Natural killer cell treated with Interleukin-12 subunit alpha and Interleukin-12 subunit beta and Interleukin-15 and Interleukin-18, amount 100 ng/mL, for 72 hours (primary cell): ENCODE measurements at regions not wholly inside any gene's neighbourhood (a gene's known extent, or its start where the extent isn't known, plus 50 kb on each side); places are given as distances from the start of the nearest gene placed in this dataset.
"Not testable (repeated sequence)": the region's sequence is repeated elsewhere in the genome, so short reads cannot be mapped to it uniquely, and the experiment has no call there.

Experiments used
- ATAC-seq, 2 donors: fragments of 150-1000 bp; cut with Tn5 transposase in 1 of 2; sonication (Bioruptor Pico), chemical (Tn5 transposase) in 1 of 2; 2 replicates each; pipeline ENCODE4 v1.10.0; 2021
- DNase-seq: peaks from one replicate; pipeline ENCODE4 v3.0.0; 2022; ENCODE audit warnings: low spot score
- H3K27ac Mint-ChIP-seq, 2 donors: 1 replicate in 1 of 2; 2 replicates in 1 of 2; pipeline ENCODE4 v1.8.0; 2022; ENCODE audit warnings: mixed read lengths in 2 of 2, mild to moderate bottlenecking in 1 of 2, moderate library complexity in 1 of 2
- H3K27me3 Mint-ChIP-seq, 2 donors: 1 replicate in 1 of 2; 2 replicates in 1 of 2; pipeline ENCODE4 v1.8.0; 2022; ENCODE audit warnings: mixed read lengths in 2 of 2
- H3K36me3 Mint-ChIP-seq: one replicate; pipeline ENCODE4 v1.8.0; 2022; ENCODE audit warnings: mixed read lengths
- H3K4me1 Mint-ChIP-seq, 2 donors: 1 replicate in 1 of 2; 2 replicates in 1 of 2; pipeline ENCODE4 v1.8.0; 2022; ENCODE audit warnings: low read depth in 2 of 2, mixed read lengths in 2 of 2, mild to moderate bottlenecking in 1 of 2
- H3K4me3 Mint-ChIP-seq: one replicate; pipeline ENCODE4 v1.8.0; 2022; ENCODE audit warnings: mixed read lengths
- H3K9me3 Mint-ChIP-seq: 2 replicates; pipeline ENCODE4 v1.8.0; 2022; ENCODE audit warnings: mixed read lengths

DNA sequence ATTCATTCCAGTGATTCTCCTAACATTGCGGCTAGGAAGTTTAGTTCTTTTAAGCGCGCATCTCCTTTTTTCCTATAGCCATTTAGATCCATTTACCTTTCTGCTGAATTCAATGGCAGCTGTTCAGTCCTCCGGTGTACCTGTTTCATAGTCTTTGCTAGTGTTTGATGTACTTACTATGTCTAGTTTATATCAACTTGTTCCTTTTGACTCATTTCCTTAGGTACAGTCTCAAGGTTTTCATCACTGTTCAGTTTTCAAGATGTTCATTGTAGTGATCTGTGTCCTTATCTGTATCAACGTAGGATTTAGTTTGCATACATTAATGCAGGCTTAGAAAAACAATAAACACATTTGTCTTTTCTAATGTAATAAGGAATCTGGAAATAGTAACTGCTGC lies 59.0 kb upstream of the MBNL1 start:
- Mint-ChIP-seq H3K4me3 (peak overlapping the region; percentile 3), H3K4me1 (peaks cover 27 to 48% of the 10 kb centered on the region in 2 donors), H3K27me3 (no peaks in the 10 kb centered on the region), H3K27ac (peak overlapping the region; percentile 1 to 65), H3K9me3 (no peaks in the 10 kb centered on the region), H3K36me3 (no peaks in the 10 kb centered on the region)
- DNase-seq (no peak), ATAC-seq (peak in 1 of 2 donors; percentile 24)

DNA sequence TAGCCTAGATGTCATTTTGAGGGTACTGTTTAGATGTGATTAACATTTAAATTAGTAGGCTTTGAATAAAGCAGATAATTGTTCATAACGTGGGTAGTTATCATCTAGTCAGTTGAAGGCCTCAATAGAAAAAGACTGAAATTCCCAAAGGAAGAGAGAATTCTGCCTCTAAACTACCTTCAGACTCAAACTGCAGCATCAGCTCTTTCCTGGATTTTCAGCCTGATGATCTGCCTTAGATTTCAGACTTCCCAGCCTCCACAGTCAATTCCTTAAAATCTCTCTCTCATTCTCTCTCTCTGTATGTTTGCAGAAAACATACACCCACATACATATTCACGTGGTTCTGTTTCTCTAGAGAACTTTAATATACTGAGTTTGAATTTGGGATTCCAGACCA lies 58.0 kb upstream of the MBNL1 start:
- no peaks in the 10 kb centered on the region for H3K36me3 Mint-ChIP-seq
- DNase-seq (no peak), ATAC-seq (no peak)
- H3K9me3 Mint-ChIP-seq, result no peaks in the 10 kb centered on the region
- no peaks in the 10 kb centered on the region for H3K27me3 Mint-ChIP-seq
- no peak overlapping the region for H3K4me3 Mint-ChIP-seq
- H3K4me1 Mint-ChIP-seq, result peaks cover 21 to 39% of the 10 kb centered on the region in 2 donors
- H3K27ac Mint-ChIP-seq, result peak overlapping the region in 1 of 2 donors; percentile 30

DNA sequence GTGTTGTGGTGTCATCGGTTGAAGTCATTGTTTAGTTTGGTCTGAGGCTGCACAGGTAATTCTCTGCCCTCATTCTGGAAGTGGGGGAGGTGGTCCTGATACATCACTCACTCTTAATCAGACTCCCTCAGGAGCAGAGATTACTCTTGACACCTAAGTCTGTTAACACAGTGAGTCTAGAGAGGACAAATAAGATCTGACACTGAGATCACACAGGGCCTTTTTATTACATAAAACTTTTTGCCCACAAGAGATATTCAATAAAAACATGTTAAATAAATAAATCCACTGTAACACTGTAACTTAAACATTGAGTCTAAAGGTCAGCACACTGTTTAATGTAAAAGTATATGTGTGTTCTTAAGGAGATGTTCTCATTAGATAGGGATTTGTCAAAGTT lies 57.1 kb upstream of the MBNL1 start:
- Mint-ChIP-seq H3K4me3 (no peak overlapping the region), H3K36me3 (no peaks in the 10 kb centered on the region), H3K9me3 (no peaks in the 10 kb centered on the region), H3K4me1 (peaks cover 17 to 34% of the 10 kb centered on the region in 2 donors), H3K27me3 (no peaks in the 10 kb centered on the region), H3K27ac (peak overlapping the region in 1 of 2 donors; percentile 30)
- no peak for DNase-seq
- ATAC-seq, result no peak

DNA sequence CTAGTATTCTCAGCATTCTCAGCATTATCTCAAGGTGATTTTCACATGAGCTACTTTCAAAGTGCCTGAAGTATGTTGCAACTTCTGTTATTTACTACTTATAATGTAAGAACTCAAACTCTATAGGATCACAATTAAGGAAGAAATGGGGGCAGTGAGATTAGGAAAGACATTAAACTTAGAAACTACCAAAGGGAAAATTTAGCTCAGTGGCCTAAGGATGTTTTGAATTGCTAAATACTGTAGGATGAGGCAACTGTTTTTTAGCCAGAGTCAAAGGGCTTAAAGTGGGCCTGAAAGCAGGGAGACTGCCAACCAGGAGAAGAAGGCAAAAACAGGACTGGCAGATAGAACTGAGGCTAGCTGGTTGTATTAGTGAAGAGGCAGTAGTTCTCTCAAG lies 55.5 kb upstream of the MBNL1 start:
- no peaks in the 10 kb centered on the region for H3K27me3 Mint-ChIP-seq
- no peaks in the 10 kb centered on the region for H3K9me3 Mint-ChIP-seq
- no peaks in the 10 kb centered on the region for H3K36me3 Mint-ChIP-seq
- peaks cover 22 to 37% of the 10 kb centered on the region in 2 donors for H3K4me1 Mint-ChIP-seq
- peak overlapping the region; percentile 9 to 53 for H3K27ac Mint-ChIP-seq
- no peak overlapping the region for H3K4me3 Mint-ChIP-seq
- ATAC-seq (no peak), DNase-seq (no peak)

DNA sequence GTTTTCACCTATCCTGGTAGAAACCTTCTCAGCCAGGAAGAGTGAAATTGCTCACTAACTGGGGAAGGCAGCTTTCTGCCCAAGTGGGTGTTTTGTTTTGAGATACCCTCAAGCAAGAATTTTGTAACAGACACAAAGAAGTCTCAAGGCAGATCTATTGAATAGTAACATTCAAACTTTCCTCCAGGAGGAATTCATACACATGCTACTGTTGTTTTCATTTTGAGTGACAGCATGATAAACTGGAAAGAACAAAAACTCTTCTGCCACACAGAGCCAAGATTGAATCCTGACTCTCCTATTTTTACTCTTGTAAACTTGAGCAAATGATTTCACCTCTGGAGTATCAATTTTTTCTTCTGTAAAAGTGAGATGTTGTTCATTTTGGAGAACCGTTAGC lies 54.8 kb upstream of the MBNL1 start:
- Mint-ChIP-seq H3K4me3 (peak overlapping the region; percentile 22), H3K9me3 (no peaks in the 10 kb centered on the region), H3K27ac (peak overlapping the region; percentile 9 to 53), H3K36me3 (no peaks in the 10 kb centered on the region), H3K4me1 (peaks cover 25 to 37% of the 10 kb centered on the region in 2 donors), H3K27me3 (no peaks in the 10 kb centered on the region)
- ATAC-seq, result no peak
- DNase-seq, result no peak

DNA sequence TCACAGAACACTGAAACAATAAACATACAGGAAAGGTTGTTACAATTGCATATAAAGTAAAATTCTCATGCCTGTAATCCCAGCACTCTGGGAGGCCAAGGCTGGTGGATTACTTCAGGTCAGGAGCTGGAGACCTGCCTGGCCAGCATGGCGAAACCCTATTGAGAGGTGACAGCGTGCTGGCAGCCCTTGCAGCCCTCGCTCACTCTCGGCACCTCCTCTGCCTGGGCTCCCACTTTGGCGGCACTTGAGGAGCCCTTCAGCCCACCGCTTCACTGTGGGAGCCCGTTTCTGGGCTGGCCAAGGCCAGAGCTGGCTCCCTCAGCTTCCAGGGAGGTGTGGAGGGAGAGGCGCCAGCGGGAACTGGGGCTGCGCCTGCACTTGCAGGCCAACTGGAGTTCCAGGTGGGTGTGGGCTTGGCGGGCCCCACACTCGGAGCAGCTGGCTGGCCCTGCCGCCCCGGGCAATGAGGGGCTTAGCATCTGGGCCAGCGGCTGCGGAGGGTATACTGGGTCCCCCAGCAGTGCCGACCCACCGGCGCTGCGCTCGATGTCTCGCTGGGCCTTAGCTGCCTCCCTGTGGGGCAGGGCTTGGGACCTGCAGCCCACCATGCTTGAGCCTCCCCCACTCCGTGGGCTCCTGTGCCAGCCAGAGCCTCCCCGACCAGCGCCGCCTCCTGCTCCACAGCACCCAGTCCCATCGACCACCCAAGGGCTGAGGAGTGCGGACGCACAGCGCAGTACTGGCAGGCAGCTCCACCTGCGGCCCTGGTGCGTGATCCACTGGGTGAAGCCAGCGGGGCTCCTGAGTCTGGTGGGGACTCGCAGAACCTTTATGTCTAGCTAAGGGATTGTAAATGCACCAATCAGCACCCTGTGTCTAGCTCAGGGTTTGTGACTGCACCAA lies 51.5 kb upstream of the MBNL1 start:
- not testable (repeated sequence) for ATAC-seq, H3K27me3 Mint-ChIP-seq, H3K9me3 Mint-ChIP-seq, DNase-seq, H3K36me3 Mint-ChIP-seq
- Mint-ChIP-seq H3K27ac (peak overlapping the region; percentile 65 to 92), H3K4me1 (peaks cover 27 to 51% of the 10 kb centered on the region in 2 donors), H3K4me3 (peak overlapping the region; percentile 73)

DNA sequence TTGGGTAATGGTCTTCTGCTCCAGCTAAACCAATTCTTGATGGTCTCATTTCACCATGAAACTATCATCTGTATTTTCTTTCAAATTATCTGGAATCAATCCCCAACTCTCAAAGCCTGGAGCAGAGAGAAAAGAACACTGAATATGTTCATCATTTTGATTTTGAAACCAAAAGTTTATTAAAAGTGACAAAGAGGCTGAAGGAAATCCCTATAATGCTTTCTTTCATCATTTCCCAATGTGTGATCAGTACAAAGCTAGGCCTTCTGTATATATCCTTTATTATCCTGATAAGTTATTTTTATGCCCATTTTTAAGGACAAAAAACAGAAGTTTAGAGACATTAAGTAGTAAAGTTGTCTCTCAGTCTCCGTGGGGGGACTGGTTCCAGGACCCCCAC lies 50.1 kb upstream of the MBNL1 start:
- Mint-ChIP-seq H3K9me3 (no peaks in the 10 kb centered on the region), H3K4me1 (peaks cover 28 to 55% of the 10 kb centered on the region in 2 donors), H3K27me3 (no peaks in the 10 kb centered on the region), H3K4me3 (peak overlapping the region; percentile 73), H3K27ac (peak overlapping the region; percentile 65 to 92), H3K36me3 (no peaks in the 10 kb centered on the region)
- DNase-seq, result no peak
- peak in 1 of 2 donors; percentile 70 for ATAC-seq
